C1 segment of cervical spinal cord (tissue), 14 donors: ENCODE measurements at regions not wholly inside any gene's neighbourhood (a gene's known extent, or its start where the extent isn't known, plus 50 kb on each side); places are given as distances from the start of the nearest gene placed in this dataset.

Experiments used
- DNase-seq, 14 donors: peaks; one replicate each; lab custom pipeline; 2025; lab: John Stamatoyannopoulos, UW

DNA sequence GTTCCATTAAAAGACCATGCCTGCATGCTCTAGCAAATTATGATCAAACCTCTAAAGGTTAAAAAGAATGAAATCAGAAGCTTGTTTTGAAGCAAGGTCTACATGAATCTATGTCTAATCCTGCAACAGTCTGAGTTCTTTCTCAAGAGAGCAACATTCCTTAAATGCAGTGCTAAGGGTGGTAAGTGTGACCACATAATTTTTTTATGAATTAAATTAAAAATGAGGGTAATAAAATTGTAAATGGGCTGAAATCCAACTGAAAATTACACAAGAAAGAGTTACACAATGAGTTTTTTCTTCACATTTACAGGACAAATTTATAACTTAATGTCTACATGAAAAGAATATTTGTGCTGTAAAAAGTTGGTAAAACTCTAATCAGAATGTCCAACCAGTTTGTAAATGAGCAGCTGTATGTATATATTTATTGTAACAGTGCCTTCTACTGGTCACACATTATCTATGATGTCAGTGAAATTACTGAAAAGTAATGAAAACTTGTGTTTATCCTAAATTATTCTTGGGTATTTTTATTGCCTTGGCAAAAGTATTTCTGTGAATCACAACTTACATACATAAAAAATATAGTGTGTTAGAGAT, 336.3 kb upstream of the PITX2 start:
- no peak for DNase-seq

DNA sequence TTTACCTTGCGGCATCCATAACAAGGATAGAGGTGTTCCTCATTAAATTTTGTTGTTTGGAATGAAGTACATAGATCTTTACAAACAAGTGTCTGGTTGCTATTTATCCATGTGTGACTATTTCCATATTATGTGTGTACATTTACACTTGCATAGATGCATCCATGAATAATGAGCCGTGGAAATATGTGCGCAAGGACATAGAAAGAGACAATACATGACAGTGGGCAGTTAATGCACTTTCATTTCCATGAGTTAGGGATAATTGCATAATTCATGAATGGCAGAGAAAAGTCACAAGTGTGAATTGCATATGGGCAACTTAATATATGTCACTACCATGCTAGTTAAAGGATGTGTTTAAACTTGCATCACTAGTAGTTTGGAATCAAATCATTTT, 338.2 kb upstream of the PITX2 start:
- DNase-seq = no peak

DNA sequence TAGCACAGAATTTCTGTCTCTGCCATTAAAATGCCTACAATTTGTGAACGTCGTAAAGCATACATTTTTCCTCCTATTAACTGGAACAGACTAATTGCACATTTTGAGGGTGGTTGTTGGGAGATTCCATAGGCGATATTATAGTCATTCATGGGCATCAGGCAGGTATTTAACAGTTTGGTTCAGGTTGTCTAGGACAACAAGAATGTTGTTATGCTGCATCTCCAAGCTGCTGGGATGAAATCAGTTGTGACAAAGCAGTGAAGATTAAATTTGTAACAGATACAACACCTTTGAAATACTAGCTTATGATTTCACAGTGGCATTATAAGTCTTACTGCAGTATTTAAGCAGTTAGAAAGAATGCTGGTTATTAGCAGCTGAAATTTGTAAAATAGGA, 339.7 kb upstream of the PITX2 start:
- DNase-seq = no peak

DNA sequence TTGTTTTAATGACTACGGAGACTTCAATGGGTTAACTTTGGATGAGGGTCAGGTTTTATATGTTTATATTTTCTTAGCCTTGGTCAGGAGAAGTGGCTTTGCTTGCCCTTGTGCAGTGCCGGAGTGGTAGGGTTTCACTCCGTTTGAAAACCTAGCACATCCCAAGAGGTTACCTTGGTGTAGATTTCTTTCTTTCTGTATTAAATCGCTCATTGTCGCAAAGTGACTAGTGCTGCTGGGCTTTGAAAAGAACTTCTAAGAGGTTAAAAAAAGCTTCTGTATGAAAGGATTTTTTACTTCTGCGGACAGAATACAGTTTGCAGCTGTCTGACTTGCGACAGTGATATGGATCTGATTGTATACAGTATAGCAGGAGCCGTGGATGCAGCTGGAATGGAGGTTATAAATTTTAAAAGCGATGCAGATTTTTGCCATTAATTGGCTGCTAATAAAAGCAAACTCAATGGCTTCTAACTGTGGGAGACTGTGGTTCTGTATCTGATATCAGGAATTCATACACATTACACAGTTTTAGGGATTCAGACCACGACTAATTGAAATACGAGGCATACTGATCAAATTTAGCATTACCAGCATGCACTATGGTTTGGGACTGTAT, 340.9 kb upstream of the PITX2 start:
- DNase-seq = no peak

DNA sequence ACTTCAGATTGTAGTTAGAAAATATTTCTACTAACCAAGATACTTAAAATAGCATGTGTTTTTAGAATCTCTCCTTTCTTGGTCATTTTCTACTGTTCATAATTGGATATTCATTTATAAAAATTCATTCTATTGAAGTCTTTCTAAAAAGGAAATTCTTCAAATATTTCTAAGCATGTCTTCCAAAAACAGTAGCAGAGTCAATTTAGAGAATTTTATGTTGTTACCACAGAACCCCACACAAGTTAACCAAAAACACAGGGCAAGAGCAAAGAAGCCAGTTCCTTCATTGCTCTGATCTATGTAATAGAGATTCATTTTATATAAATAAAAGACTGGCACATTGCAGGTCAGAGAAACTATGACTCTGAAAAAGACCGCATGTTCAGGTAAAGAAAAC, 345.1 kb upstream of the PITX2 start:
- no peak for DNase-seq

DNA sequence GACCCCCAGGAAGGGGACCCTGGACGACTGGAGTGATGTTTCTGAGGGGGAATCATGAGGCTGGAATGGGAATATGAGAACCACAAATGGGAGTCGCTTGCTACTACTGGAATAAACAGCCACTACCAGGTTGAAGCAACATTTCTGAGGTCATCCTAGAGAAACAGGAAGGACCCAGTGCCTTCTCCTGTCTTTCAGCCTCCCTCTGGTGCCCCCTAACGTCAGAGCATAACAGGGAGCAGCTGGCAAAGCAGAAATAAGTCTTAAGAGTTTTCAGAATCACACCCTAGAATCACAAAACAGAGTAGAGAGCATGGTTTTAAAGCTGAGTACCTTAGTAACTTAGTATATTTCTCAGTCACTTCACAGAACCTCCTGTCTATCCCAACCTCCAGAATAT, 347.8 kb upstream of the PITX2 start:
- DNase-seq = no peak

DNA sequence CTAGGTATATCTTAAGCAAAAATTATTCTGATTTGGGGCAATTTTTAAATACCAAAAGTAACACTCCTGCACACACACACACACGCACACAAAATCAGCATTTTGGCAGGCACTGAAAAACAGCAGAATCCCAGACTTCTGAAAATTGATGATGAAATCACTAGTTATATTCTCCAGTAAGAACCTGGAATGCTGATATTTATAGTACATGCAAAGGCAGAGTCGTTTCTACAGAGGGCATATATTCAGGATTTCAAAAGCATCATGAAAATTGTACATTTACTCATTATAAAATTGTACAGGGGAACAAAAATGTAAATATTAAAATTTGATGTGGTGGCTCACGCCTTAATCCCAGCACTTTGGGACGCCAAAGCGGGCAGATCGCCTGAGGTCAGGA, 352.5 kb upstream of the PITX2 start:
- no peak for DNase-seq

DNA sequence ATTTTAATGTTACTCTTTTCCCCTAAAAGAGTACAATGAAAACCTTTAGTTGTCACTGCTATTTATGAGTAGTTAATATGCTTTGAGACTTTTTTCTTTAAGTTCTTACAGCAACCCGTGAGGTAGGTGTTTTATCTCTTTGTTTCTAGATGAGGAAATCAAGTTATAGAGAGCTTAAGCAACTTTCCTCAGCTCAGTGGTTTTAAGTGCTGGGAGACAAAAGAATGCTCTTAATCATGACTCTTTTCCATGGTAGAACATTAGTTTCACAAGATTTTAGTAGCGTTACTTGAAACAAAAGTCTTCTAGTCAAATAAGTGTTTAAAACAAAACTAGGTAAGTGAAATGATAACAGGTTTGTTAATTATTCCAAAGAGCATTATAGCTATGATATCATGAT, 354.7 kb upstream of the PITX2 start:
- no peak for DNase-seq

DNA sequence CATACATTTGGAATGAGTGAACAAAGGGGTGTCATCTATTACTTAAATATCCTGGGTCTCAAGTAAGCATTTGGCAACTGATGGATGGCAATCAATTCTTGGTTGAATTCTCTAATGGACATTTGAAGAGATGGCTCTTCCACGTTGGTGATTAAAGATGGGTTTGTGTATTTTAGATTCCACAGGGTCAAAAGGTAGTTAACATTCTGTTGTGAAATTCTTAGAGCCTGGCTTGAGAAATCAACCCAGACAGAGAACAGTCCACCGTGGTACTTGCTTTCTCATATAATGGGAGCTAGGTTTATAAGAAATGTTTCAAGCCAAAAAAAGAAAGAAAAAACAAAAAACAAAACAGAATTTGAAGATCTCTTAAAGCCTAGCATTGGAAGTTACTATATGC, 355.9 kb upstream of the PITX2 start:
- no peak for DNase-seq

DNA sequence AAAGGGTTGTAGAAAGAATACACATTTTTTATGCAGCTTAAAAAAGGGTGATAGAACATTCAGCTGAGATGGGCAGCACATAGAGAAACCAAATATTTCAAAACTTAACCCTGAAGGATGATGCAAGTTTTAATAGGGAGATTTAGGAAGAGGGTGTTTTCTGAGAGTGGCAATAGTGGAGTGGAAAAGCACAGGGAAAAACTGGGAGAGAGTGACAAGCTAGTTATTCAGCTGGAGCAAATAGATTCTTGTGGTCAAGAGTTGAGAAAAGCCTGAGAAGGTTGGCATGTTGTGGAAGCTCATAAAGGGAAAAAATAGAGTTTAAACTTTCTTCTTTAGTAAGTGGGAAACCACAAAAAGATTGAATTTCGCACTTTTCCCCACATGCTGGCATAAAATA, 359.6 kb upstream of the PITX2 start:
- DNase-seq = no peak

DNA sequence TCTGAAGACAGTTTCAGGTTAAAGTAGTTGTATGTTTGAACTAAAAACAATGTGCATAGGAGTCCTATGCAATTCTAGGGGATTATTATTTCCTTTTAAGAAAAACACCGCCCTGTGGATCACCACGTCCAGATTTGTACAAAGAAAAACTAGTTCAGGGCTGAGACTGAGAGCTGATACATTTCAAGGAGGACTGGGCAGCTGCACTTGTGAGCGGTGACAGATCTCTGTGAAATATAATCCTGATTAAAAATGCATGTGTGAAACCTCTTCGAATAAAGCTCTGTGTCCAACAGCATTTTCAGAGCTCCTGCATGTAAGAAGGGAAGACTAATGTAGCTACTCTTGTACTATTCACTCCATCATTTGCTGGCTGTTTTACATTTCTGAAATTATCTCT, 365.8 kb upstream of the PITX2 start:
- DNase-seq = no peak

DNA sequence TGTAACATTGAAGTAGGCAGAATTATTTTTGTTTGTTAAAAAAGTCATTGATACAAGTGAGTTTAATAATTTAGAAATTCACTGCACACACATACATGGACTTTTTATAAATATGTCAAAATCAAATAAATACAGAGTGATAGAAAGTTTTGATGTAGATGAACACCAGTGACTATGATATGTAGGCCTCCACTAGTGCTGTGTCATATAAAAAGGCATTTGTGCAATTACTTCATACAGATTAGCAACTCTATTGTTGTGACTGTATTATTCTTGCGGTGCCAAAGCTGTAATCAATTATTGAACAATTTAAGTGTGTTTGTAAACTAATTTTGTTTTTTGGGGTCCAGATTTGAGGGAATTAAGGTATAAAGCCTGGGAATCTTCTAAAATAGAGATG, 366.2 kb upstream of the PITX2 start:
- no peak for DNase-seq

DNA sequence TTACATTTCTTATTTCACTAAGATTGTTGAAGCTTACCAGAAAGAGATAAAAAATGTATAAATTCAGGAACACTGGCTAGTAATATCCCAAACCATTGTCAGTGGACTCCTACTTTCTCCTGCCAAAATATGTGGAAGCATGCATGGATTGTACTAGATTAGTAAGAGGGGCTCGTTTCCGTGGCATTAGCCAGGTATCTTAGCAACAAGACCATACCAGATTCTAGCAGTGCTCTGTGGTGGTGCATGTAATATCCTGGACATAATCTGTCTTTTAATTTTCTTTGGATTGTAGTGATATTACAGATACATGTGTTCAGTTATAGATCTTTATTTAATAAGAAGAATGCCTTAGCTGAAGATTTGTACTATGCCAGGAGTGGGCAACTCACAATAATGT, 371.9 kb upstream of the PITX2 start:
- DNase-seq = no peak

DNA sequence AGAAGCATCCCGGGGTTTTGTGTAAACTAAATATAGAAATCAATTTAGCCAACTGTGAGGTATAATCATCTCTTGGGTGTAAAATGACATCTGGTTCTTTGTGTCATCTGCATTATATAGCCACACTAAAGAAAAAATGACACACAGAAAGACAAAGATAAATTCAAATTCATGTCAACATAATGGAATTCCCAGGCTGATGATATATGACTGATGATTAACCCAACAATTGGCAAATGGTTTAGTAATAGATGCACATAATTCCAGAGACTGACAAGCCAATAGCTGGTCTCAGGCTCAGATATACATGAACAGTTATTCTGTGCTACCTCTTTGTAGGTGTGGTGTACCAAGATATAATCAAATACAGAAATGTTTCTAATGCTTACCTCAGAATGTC, 375.4 kb upstream of the PITX2 start:
- DNase-seq = no peak

DNA sequence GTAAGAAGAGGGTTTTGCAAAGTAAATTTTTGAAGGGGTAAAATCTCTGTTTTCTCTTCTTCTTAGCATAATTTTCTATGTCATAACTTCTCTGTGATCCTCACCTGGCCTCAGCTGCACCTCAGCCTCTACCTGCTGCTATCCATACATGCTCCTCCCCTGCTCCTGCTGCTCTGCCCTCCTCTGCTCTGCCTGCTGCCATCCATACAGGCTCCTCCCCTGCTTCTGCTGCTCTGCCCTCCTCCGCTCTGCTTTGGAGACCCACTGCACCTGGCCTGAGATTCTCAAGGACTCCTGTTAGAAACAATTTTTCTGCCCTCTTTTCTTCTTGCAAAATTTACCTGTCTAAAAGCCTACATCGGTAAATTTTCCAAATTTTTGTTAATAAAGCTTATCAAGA, 388.6 kb upstream of the PITX2 start:
- no peak for DNase-seq

DNA sequence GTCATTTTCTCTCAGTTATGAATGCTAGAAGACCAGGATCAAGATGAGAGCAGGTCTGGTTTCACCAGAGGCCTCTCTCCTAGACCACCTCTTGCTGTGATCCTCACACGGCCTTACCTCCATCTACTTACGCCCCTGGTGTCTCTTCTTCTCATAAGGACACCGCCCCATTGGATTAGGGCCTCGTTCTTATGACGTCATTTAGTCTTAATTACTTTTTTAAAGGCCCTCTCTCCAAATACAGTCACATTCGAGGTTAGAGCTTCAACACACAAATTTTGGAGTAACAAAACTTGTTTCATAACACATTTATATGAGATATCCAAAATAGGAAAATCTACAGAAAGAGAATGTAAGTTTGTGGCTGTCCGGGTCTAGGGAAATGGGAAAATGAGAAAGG, 391.0 kb upstream of the PITX2 start:
- no peak for DNase-seq

DNA sequence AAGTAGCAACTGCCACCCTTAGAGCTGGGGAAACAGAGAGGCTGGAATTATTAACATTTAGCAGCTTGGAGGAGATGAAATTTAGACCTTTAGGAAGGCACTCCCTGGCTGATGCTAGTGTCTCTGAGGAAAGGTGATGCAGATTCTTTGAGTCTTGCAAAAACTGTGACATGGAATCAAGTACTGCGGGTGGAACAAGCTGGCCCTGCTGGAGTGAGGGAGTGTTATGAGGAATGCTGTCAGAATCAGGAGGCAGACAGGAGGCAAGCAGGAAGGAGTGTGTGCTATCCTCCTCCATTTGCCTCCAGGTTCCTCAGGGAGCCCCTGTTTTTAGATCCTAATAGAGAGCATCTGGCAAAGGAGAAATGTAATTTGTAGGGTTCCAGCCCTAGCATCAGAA, 391.7 kb upstream of the PITX2 start:
- DNase-seq = no peak

DNA sequence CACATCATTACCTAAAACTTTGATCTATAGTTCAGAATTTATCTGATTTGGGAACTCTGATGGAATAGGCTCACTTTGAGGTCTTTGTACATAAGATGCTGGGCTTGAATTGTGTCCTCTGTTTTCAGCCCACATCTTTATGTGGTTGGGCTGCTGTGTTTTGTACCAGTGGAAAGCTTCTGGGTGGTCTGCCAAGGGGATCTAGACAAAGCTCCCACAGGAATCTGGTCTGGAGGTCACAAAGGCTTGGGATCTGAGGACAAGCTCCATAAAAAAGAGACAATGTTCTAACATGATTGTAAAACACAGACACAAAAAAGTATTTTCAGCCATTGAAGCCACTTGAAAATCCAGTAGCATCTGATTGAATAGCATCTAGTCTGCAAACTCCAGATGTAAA, 393.5 kb upstream of the PITX2 start:
- DNase-seq = no peak

DNA sequence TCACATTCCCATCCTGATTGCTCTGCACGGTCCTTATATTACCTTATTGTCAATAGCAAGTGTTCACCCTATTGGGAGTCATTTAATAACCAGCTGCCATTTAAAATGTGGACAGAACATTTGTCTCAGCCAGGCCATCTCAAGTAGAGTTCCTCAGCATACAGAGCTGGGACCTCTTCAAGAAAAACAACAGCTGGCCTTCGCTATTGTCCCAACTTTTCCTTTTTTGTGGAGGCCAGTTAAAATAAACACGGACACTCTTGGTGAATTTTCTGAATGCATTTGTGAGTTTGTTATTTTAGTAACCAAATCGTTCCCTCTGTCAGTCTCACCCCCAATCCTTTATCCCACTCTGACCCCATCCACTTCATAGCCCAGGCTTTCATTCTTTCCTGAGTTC, 395.3 kb upstream of the PITX2 start:
- no peak for DNase-seq

DNA sequence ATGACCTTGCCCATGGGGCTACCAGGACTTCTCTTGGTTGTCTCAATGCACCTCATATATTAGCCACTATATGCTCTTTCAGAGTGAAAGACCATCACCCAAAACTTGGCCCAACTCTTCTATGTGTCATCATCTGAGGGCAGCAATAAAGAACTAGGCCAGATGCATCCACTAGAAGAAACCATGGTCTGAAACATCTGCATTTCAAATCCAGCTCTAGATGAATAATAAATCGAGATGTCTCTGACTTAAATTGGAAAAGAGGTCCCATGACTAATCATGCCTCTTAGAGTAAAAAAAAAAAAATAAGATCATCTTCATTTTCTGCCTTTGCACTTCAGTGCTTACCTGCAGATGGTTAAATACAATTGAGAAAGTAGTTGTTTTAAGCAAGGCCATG, 397.6 kb upstream of the PITX2 start:
- DNase-seq = no peak

DNA sequence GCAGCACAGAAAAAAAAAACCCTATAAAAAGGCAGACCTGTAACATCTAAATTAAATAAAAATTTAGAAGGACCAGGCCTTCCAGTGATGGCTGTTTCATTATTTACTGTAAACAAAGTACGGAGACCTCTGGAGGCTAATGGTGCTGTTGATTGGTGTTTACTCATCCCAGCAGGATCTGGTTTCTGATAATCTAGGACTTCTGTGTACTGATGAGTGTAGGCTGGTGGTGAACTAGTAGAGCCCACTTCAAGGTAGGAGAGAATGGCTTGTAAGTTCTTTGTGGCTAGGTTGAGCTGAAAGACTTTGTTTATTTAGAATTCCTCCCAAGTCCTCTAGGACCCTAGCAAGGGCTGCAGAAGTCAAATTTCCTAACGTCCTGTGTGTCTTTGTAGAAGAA, 398.1 kb upstream of the PITX2 start:
- DNase-seq = no peak

DNA sequence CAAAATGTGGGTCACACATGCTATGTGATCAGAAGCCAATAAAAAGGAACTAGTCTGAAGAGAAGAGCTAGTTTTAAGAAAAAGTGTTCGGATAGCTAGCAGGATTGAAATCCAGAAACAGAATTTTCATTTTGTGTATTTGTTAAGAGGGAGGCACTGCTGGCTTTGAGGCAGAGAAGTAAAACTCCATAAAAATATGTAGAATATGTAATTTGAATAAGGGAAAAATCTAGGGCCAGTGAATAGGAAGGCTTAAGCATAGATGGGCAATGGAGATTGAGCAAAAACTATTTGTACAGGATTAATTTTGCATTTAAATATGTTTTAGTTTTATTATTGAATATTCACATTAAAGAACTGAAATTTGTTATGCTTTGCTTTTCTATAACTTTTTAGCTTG, 399.9 kb upstream of the PITX2 start:
- DNase-seq = no peak

DNA sequence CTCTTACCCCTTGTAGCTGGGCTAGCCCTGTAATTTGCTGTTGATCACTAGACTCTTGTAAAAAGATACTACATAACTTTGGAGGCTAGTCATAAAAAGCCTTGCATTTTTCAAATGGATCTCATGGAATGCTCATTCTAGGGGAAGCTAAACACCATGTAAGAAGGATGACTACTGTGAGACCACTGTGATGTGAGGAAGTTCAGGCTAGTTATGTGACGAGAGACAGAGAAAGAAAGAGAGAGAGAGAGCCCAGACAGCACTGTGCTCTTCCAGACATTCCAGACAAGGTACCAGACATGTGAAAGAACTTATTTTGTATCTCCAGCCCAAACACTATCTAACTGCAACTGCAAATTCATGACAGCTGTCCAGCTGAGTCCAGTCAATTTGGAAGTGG, 404.6 kb upstream of the PITX2 start:
- no peak for DNase-seq

DNA sequence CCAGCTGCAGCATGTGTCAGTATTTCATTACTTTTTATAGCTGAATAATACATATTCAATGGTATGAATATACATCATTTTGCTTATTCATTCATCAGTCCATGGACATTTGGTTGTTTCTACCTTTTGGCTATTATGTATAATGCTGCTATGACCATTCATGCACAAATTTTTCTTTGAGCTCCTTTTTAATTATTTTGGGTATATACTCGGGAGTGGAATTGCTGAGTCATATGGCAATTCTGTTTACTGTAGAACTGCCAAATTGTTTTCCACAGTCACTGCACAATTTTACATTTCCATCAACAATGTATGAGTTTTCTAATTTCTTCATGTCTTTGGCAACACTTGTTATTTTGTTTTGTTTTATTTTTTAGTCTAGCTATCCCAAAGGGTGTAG, 405.9 kb upstream of the PITX2 start:
- no peak for DNase-seq
